ENCODE measurements at regions not wholly inside any gene's neighbourhood (a gene's known extent, or its start where the extent isn't known, plus 50 kb on each side); places are given as distances from the start of the nearest gene placed in this dataset.

DNA sequence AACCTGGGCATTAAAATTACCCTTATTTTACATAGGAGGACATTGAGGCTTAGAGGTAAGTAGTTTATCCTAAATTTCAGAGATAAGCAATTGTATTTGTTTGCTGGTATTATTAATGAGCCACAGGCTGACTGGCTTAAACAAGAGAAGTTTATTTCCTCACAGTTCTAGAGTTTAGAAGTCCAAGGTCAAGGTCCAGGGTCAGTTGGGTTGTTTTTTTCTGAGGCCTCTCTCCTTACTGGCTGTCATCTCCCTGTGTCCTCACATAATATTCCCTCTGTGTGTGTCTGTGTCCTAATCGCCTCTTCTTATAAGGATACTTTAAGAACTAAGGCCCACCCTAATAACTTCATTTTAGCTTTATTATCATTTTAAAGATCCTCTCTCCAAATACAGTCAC, 294.9 kb upstream of the ATP5MC3 start:
- in situ Hi-C loops (cut with HindIII; ENCODE audit: low sequenced_read_pairs), result loop anchor here (10.0 kb wide), 1 partner anchor 618 kb away; the partner anchor contains the start of genes HOXD12 and HOXD13

DNA sequence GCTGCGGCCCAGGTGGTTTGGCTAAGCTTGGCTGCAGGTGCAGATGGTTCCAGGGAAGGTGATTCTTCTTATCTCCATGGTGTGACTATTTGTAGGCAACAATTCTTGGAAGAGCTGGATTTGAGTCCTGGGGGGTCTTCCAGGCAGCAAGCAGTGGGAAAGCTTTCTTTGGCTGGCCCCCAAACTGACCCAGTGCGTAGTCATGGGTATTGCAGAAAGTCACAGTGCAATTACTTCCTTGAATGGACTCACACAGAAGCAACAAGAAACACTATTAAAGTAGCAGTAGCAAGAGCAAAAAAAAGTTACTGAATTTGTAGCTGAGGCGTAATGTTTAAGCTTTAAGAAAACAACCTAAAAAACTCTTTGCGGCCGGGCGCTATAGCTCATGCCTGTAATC, 293.6 kb upstream of the ATP5MC3 start:
- in situ Hi-C loops (cut with HindIII; ENCODE audit: low sequenced_read_pairs), result loop anchor here (10.0 kb wide), 1 partner anchor 620 kb away; the partner anchor contains the start of genes HOXD12 and HOXD13

DNA sequence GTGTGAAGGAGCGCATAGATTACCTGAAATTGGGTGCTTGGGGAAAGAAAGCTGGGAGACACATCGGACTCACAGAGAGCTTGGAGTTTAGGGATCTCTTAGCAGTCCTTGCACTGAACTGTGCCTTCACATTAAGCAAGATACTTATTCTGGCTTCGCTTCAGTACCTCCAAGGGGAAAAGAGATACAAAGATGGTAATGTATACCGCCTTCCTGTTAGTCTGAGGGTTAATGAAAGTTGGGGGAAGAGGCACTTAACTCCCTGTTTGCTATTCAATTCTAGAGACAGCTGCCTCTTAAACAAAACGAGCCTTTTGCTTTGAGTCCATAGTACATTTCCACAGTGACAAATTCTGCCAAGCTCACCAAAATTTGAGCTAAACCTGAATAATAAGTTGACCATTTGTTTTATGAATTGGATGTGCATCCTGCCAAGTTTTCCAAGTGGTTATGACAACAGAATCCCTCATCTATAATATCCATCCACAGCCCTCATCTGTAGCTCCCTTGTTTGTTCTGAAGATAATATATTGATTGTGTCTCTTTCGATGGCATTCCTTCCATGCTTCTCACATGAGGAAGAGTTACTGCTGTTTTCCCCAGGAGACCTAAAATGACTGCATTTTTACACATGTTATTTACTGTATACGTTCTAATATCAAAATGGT, 287.1 kb upstream of the ATP5MC3 start:
- in situ Hi-C loops (cut with HindIII; ENCODE audit: low sequenced_read_pairs), result no loop called here

DNA sequence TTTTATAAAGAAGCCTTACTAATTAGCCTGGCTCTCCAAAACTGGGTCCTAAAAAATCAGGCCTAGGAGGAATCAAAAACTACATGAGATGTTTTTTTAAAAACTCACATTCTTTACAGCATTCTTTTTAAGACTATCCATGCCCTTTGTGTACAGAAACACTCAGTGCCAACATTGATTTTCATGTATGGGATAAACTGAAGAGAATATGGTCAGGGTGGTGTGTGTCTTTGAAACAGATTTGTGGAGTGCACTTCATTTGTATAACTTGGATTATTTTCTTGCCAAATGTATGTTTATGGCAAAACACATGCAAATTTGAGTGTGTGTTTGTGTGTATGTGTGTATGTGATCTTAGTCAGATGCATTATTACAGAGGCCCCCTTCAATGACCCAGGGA, 283.6 kb upstream of the ATP5MC3 start:
- in situ Hi-C loops (cut with HindIII; ENCODE audit: low sequenced_read_pairs), result no loop called here

DNA sequence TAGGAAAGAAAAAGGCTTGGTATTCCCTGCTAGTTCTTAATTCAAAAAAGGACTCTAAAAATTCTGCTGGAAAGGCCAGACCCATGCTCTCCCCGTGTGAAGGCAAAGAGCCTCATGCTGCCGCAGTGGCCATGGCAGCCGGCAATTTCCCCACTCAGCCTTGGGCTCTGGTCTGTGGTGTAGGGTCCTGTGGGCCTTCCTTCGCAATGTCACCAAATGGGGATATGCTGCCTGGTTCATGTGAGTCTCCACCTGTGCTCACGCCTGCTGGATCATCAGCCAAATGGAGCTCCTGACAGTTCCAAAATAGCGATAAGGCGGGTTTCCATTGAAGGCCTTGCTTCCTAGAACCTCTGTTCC, 282.8 kb upstream of the ATP5MC3 start:
- in situ Hi-C loops (cut with HindIII; ENCODE audit: low sequenced_read_pairs), result no loop called here

DNA sequence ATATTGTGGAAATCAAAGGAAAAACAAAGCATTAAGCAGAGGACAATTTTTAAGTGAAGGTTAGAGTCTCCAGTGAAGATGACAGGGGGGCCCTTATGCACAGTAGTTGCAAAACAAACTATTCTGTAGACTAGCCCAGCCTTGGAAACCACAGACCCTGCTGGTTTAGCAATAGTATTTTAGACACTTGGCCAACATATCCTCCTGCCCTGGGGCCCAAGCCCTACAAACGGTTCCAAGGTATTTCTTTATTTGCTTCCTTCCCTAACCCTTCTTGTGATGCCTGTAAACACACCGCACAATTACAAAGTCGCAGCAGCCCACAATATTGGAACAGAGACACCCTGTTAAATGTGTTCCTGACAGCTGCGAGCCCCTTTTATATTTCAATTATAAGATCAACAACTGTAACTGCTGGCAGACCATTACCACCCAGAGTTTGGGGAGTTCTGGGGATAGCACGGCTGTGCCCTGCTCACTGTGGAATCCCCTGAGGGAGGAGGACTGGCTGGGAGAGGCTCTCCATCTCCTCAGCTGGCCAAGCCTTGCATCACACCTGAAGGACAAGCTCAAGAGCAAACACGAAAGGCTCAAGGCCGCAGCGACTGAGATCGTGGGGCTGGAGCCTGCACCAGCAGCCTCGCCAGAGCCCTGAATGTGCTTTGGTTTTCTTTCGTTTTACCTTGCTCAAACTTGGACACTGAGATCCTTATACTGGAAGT, 282.2 kb upstream of the ATP5MC3 start:
- in situ Hi-C loops (cut with HindIII; ENCODE audit: low sequenced_read_pairs), result no loop called here

DNA sequence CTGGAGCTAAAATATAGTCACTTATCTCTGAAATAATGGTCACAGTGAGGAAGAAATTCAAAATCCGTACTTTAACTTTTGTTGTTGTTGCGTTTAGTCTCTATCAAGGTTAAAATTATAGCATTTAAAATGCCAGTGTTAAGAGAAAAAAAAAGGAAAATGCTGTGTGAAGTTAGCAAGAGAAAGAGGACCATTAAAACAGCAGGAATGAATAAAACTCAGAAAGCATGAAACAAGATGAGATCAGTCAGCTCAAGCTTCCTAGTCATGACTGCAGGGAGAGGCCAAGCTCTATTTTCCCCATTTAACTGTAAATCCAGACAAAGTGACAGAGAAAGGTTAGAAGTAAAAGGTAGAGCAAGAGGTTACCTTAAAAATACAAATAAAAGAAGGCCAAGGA, 281.7 kb upstream of the ATP5MC3 start:
- in situ Hi-C loops (cut with HindIII; ENCODE audit: low sequenced_read_pairs), result no loop called here

DNA sequence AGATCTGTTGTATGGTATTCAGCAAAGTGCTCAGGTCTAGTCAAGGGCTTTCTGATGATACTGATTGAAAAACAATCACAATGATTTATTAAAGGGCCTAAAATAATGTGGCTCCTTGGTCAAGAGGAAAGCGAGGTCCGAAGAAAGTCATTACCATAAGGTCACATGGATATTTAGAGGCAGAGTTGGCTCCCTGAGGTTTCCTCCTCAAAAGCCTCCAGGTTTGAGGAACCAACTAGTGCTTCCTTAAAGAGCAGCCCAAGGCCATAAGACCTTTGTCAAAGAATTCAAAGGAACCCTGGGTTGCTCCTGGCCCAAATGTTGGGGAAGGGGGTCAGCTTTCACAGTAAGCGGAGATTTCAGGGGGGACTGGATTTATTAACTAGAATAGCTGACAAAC, 280.7 kb upstream of the ATP5MC3 start:
- in situ Hi-C loops (cut with HindIII; ENCODE audit: low sequenced_read_pairs), result no loop called here

DNA sequence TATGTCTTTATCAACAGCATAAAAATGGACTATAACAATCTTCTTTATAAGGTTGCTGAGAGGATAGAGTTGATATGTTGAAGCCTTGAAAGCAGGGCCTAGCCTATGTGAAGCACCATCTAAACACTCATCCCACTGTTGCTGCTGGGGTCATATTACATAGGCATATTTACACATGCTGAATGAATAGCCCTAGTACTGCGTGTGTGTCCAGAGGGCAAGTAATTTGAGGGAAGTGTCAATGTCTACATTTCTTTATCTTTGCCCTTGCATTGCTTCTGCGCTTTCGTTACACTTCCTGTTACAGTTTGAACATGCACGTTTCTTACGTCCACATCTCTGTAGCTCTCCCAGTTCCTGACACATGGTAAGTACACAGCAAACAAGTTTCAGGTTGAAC, 280.3 kb upstream of the ATP5MC3 start:
- in situ Hi-C loops (cut with HindIII; ENCODE audit: low sequenced_read_pairs), result no loop called here

DNA sequence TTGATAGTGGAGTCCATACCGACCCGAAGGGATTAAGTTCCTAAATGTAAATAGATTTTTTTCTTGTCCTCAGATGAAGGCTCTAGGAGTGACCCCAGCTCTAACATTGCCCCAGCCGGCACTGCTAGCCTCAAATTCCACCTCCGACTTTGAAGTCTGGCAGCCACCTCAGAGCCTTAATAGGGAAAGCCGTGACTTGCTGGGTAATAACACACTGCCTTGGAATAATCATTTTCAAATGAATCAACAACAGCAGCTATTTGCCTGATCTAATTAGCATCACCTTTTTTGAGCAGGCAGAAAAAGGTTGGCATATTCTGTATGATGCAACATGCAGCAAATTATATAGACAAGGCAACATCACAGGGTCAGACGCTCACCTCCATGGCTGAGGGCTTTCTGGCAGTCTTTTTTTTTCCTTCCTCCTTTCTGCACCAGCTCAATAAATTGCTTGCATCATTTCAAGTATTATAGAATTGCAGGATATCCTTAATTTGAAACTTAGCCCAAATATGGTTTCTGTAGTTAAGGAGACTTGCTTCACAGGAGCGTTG, 276.5 kb upstream of the ATP5MC3 start:
- in situ Hi-C loops (cut with HindIII; ENCODE audit: low sequenced_read_pairs), result no loop called here

DNA sequence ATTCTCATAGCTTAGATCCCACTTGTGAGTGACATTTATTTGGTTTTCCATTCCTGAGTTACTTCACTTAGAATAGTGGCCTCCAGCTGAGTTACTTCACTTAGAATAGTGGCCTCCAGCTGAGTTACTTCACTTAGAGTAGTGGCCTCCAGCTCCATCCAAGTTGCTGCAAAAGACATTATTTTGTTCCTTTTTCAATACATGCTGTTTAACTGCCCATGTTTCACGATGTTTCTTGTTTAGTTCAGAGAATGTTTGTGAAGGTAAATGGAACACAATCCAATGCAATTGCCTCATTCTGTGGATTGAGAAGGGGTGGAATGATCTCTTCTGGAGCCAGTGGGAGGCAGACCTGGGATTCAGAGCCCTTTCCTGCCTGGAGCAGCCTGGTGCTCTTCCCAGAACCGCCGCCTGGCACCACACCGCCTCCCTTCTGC, 273.5 kb upstream of the ATP5MC3 start:
- in situ Hi-C loops (cut with HindIII; ENCODE audit: low sequenced_read_pairs), result no loop called here

DNA sequence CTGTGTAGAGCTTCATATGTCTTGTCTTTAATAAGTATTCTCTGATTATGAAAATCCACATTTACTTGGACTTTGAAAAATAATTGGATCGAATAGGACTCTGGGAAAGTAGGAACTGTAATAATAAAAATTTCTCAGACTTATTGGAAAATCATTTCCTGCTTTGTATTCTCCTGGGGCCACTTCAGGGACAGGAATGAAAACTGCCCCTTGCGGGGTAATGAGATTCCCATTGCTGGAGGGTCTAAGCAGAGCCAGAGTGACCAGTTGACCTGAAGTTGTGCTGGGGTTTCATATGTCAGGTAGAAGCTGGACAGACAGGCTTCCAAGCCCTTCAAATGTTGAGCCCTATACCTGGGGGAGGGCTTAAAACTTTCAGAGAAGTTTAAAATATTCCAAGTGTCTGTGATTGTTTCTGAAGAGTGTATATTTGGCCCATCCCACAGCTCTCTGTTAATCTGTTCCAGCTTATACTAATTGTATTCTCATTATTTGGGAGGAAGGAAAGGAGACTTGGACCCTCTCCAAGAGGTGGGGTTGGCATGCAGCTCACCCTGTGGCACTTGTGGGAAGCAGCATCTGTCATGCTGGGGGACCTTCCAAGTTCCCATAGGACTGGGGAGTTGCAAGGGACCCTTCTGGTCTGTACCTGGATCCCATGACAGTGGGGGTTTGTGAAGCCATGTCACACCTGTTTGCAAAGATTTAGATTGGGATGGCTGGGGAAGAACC, 268.7 kb upstream of the ATP5MC3 start:
- in situ Hi-C loops (cut with HindIII; ENCODE audit: low sequenced_read_pairs), result no loop called here

DNA sequence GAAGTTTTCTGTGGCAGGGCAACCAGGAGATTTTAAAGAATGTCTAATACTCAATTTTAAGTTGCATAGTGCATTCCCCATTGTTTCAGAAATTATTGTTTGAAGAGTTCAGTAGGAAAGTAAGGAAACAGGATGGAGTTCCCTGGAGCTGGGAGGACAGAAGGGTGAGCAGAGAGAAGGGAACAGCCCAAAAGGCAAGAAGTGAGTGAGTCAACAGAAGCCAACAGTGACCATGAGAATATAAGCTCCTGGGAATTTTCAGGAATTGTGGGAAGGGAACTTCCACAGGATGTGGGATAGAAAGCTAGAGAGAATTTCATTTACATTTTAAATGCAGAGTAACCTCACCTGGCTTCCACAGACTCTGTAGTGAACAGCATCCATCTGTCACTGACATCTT, 268.1 kb upstream of the ATP5MC3 start:
- in situ Hi-C loops (cut with HindIII; ENCODE audit: low sequenced_read_pairs), result loop anchor here (10.0 kb wide), 1 partner anchor 615 kb away; no protein-coding TSS in a partner anchor

DNA sequence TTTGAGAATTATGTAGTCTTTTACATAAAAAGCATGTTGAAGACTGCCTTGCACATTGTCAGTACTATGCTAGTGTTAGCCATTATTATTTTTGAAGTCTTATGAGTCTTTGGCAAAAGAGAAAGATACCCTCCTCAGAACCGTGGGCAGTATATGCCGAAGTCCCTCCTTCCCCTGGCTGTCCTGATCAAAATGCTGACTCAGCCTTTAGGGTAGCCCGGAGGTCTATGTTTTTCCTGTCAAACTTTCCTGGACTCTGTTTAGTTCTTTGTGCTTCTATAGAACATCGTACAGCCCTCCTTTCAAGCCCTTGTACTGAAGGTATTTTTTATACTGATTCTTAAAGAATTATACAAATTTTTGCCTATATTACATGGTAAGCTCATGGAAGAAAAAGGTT, 264.7 kb upstream of the ATP5MC3 start:
- in situ Hi-C loops (cut with HindIII; ENCODE audit: low sequenced_read_pairs), result loop anchor here (10.0 kb wide), 1 partner anchor 619 kb away; no protein-coding TSS in a partner anchor

DNA sequence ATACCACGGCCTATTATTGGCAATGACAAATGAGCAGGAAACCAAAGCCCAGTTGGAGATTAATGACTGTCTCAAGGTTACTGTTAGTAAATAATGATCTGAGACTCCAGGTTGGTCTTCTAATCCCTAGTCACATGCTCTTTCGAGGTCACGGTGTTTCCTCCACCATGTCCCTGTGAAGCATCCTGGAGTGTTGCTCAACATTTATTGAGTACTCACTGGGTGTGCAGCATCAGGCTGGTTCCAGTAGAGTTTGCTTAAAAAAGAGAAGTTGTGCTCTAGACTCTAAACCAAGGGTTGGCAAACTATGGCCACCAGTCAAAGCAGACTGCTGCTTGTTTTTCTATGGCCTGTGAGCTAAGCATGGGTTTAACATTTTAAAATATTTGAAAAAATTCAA, 263.8 kb upstream of the ATP5MC3 start:
- in situ Hi-C loops (cut with HindIII; ENCODE audit: low sequenced_read_pairs), result loop anchor here (10.0 kb wide), 1 partner anchor 620 kb away; no protein-coding TSS in a partner anchor

DNA sequence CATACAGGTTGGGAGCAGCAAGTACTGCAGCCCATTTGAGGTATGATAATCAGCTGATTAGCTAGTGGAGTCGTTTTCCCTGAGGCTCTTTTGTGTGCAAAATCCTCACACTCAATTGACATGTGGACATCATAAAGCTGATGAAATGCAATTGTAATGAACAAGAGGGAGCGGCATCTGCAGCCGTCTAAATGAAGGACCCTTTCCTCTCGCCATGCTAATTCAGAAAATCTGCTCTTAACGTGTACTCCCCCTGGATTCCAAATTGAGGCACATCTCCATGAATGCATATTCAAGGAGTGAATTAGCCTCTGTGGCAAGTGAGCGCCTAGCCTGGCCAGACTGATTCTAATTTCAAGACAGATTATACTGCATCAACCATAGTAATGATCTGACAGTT, 260.9 kb upstream of the ATP5MC3 start:
- in situ Hi-C loops (cut with HindIII; ENCODE audit: low sequenced_read_pairs), result loop anchor here (10.0 kb wide), 1 partner anchor 622 kb away; no protein-coding TSS in a partner anchor

DNA sequence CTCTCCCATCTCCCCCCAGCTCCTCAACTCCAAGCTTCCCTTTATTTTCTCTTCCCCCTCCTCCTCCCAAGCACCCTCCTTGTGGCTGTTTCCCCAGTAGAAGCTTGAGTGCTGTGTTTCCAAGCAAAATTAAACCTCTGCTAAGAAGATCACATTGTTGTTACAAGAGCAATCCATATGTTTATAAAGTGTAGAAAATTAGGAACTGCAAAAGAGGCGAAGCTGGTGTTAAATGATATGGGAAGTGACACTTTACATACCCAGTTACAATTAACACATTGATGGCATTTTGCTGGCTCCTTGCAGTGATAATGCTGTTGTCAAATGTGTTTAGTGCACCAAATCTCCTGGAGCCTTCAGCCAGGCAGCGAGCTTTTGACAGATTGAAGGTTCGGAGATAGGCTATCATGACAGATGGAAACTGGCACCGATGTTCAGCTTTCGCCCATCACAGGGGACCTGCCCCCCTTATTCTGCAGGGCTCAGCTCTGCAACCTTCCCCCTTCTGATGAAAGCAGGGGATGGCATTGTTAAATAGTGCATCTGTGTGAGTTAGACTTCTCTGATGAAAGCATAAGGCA, 259.8 kb upstream of the ATP5MC3 start:
- in situ Hi-C loops (cut with HindIII; ENCODE audit: low sequenced_read_pairs), result loop anchor here (10.0 kb wide), 1 partner anchor 624 kb away; no protein-coding TSS in a partner anchor

DNA sequence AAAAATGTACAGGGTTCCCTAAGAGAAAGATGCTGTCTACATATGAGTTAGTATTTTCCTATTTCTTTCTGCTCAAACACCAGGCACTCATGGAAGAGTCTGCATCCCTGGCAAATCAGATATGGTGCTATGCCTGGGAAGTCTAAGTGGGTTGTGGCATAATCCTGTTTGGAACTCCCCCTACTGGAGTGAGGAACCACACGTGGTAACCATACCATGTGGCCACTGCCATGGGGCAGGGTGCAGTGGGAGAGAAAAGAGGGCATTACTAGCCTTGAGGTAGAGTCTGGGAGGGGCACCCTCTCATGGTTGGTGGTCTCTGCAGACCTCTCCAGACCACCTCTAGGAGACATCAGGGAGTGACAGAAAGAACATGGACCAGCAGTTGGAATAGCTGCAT, 257.9 kb upstream of the ATP5MC3 start:
- in situ Hi-C loops (cut with HindIII; ENCODE audit: low sequenced_read_pairs), result no loop called here

DNA sequence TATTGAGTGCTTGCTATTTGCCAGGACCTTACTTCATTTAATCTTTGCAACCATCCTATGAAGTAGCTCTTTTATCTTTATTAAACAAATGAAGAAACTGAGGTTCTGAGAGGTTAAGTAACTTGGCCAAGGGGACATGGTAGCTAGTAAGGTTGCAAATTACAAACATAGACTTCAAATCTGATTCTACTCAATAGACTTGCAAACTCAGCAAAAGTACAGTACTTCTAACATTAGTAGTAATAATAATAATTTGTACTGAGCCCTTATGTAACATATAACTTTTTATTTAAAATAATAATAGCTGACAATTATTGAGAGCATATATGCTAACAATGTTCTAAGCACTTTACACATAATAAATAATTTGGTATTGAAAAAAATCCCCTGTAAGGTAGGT, 255.7 kb upstream of the ATP5MC3 start:
- in situ Hi-C loops (cut with HindIII; ENCODE audit: low sequenced_read_pairs), result no loop called here

DNA sequence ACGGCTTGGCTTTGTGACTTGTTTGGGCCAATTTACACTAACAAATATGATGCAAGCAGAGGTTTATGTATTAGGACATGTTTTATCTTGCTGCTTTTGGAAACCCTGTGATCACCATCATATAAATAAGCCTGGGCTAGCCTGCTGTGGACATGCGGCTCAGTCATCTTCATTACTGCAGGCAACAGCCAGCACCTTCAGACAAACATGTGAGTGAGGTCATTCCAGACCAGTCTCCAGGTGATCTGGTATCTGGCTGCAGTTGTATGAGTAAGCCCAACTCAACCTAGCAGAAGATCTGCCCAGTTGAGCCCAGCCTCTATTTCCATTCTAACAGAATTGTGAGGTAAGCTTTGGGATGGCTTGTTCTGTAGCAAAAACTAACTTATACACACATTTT, 254.6 kb upstream of the ATP5MC3 start:
- in situ Hi-C loops (cut with HindIII; ENCODE audit: low sequenced_read_pairs), result no loop called here

DNA sequence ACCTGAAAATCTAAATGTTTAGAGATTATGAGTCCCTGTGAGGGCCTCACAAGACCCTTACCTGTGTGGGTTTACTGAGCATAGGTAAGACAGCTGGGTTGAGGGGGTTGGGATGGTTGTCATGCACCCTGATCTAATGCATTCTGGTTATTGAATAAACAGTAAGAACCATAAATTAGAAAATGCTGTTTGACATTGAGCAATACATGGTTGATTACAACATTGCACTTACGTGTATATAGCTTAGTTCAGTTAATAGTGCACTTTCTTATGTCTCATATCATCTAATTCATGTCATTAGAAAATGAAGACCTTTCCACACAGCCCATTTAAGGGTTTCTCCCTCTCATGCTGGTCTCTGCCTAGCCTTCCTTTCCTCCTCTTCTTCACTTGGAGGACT, 253.5 kb upstream of the ATP5MC3 start:
- in situ Hi-C loops (cut with HindIII; ENCODE audit: low sequenced_read_pairs), result no loop called here

Measured in endothelial cell of hepatic sinusoid (primary cell).